Central memory CD8-positive, alpha-beta T cell (primary cell): ENCODE measurements at regions not wholly inside any gene's neighbourhood (a gene's known extent, or its start where the extent isn't known, plus 50 kb on each side); places are given as distances from the start of the nearest gene placed in this dataset.

Experiments used
- ATAC-seq: fragments of 150-1000 bp; cut with Tn5 transposase; replicated peaks from 2 replicates; pipeline ENCODE4 v1.10.0; 2022; ENCODE audit warnings: mild to moderate bottlenecking, moderate FRiP score, moderate number of reproducible peaks; ENCODE audit not compliant: poor library complexity, severe bottlenecking; ENCODE audit errors: extremely low read depth
- DNase-seq, 2 donors: peaks; one replicate each; pipeline ENCODE4 v3.0.0; 2021; ENCODE audit warnings: low spot score in 2 of 2
- H3K27ac Mint-ChIP-seq: one replicate; pipeline ENCODE4 v1.8.0; 2022; ENCODE audit warnings: low read depth, mild to moderate bottlenecking, moderate library complexity, mixed read lengths
- H3K27me3 Mint-ChIP-seq: one replicate; pipeline ENCODE4 v1.8.0; 2022; ENCODE audit warnings: mixed read lengths
- H3K36me3 Mint-ChIP-seq: one replicate; pipeline ENCODE4 v1.8.0; 2022; ENCODE audit warnings: mild to moderate bottlenecking, moderate library complexity, mixed read lengths; ENCODE audit not compliant: insufficient read depth
- H3K4me1 Mint-ChIP-seq: one replicate; pipeline ENCODE4 v1.8.0; 2022; ENCODE audit warnings: mixed read lengths
- H3K4me3 Mint-ChIP-seq: one replicate; pipeline ENCODE4 v1.8.0; 2022; ENCODE audit warnings: mild to moderate bottlenecking, moderate library complexity, mixed read lengths
- H3K9me3 Mint-ChIP-seq: one replicate; pipeline ENCODE4 v1.8.0; 2022; ENCODE audit warnings: mixed read lengths

GRCh38 chr21:28795251-28795650, 197.4 kb downstream of the LTN1 start:
- peaks cover 2% of the 10 kb centered on the region for H3K36me3 Mint-ChIP-seq

DNA sequence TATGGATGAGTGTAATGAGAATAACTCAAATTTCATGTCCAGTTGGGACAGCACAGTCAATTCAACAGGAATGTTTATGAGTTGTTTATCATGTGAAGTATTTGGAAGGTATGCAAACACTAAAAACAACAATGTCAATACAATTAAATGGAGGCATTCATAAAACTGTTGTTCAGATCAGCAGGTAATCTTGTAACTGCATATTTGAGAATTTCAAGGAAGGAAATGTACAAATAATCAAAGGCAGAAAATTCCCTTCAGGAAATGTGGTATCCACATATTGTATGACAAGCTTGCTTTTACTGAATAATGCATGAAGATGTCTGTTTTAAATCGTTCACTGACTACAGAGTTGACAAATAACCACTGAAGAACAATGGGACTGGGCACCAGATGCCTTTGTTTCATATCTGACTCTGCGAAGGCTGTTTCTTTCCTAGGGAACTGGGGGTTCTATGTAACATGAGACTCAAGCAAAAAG, 198.3 kb downstream of the LTN1 start:
- no peak overlapping the region for H3K27ac Mint-ChIP-seq
- no peaks in the 10 kb centered on the region for H3K27me3 Mint-ChIP-seq
- ATAC-seq (no peak), DNase-seq (no peak)
- H3K4me1 Mint-ChIP-seq = peaks cover 37% of the 10 kb centered on the region
- peaks cover under 1% of the 10 kb centered on the region for H3K36me3 Mint-ChIP-seq
- no peaks in the 10 kb centered on the region for H3K9me3 Mint-ChIP-seq
- no peak overlapping the region for H3K4me3 Mint-ChIP-seq

More at GRCh38 chr21:28795251-28795650, 197.4 kb downstream of the LTN1 start:
- DNase-seq = no peak
- peaks cover 34% of the 10 kb centered on the region for H3K4me1 Mint-ChIP-seq
- no peaks in the 10 kb centered on the region for H3K27me3 Mint-ChIP-seq
- H3K4me3 Mint-ChIP-seq = no peak overlapping the region
- no peaks in the 10 kb centered on the region for H3K9me3 Mint-ChIP-seq
- no peak overlapping the region for H3K27ac Mint-ChIP-seq
- ATAC-seq = no peak

DNA sequence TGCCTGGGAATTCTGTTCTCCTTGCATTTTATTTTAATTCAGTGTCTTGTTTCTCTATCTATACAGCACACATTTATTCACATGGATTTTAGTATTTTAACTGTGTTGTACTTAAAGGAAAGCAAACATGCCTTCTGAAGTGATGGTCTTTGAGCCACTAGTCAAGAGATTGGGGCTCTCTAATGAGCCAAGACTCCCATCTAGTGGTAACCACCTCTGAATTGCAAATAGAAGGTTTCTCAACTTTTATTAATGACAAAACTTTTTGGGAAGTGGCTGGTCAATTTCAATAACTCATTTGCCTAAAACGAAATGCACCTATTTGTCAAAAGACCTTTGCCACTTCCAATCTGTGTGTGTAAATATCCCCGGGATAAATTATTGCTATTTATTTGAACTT, 199.6 kb downstream of the LTN1 start:
- DNase-seq (no peak), ATAC-seq (no peak)
- Mint-ChIP-seq H3K27me3 (no peaks in the 10 kb centered on the region), H3K36me3 (no peaks in the 10 kb centered on the region), H3K4me1 (peaks cover 44% of the 10 kb centered on the region), H3K9me3 (no peaks in the 10 kb centered on the region), H3K27ac (no peak overlapping the region), H3K4me3 (no peak overlapping the region)

- ATAC-seq (no peak), DNase-seq (no peak)
- Mint-ChIP-seq H3K4me3 (no peak overlapping the region), H3K27me3 (no peaks in the 10 kb centered on the region), H3K27ac (peak overlapping the region; percentile 60), H3K4me1 (peaks cover 47% of the 10 kb centered on the region), H3K36me3 (no peaks in the 10 kb centered on the region), H3K9me3 (no peaks in the 10 kb centered on the region)
Observed at GRCh38 chr21:28791595-28792282, 200.9 kb downstream of the LTN1 start.

DNA sequence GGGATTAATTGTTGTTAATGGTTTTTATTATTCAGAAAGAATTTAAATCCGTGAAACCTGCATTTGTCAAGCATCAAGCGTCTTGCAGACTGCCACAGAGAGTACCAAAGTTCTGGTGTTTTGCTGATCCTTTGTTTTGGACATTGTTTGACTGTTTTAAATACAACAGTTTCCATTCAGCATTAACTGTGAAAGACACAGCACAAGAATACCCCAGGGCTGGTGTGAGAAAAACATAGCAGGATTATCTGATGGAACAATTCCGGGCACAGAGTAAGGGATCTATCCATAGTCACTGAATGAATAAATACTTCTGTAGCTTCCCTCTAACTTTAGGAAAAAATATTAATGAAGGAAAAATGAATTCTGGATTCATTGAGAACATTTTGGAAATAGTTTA, 202.3 kb downstream of the LTN1 start:
- no peaks in the 10 kb centered on the region for H3K9me3 Mint-ChIP-seq
- no peak overlapping the region for H3K27ac Mint-ChIP-seq
- DNase-seq (no peak), ATAC-seq (no peak)
- no peaks in the 10 kb centered on the region for H3K36me3 Mint-ChIP-seq
- peaks cover 58% of the 10 kb centered on the region for H3K4me1 Mint-ChIP-seq
- H3K27me3 Mint-ChIP-seq = no peaks in the 10 kb centered on the region
- no peak overlapping the region for H3K4me3 Mint-ChIP-seq

DNA sequence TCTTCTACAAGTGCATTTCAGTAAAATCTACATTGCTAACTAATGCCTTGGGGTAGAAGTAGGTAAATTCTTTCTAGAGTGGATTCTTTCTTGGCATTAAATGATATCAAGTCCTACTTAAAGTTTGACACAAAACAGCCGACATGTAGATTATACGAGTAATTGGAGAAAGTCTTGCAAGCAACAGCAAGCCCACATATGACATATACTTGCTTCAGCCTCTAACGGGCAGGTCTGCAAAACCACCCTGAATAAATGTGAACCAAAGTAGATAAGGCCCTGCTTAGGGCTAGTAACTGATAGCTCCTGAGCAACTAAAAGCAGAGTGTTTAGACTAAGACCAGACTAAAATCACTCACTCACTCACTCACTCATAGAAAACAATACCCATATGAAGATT, 203.2 kb downstream of the LTN1 start:
- DNase-seq (no peak), ATAC-seq (no peak)
- Mint-ChIP-seq H3K27me3 (no peaks in the 10 kb centered on the region), H3K27ac (no peak overlapping the region), H3K4me3 (no peak overlapping the region), H3K9me3 (no peaks in the 10 kb centered on the region), H3K36me3 (no peaks in the 10 kb centered on the region), H3K4me1 (peaks cover 60% of the 10 kb centered on the region)

DNA sequence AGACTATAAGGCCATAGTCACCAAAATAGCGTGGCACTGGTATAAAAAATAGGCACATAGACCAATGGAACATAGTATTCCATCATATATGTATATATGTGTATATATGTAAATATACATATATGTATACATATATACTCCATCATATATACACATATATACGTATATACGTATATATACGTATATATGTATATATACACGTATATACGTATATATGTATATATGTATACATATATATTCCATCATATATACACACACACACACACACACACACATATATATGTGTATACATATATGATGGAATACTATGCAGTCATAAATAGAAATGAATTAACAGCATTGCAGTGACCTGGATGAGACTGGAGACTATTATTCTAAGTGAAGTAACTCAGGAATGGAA, 204.6 kb downstream of the LTN1 start:
- Mint-ChIP-seq H3K36me3 (no peaks in the 10 kb centered on the region), H3K4me1 (peaks cover 53% of the 10 kb centered on the region), H3K4me3 (no peak overlapping the region), H3K27ac (no peak overlapping the region), H3K27me3 (no peaks in the 10 kb centered on the region), H3K9me3 (no peaks in the 10 kb centered on the region)
- DNase-seq = no peak
- ATAC-seq = no peak

GRCh38 chr21:28783641-28784185, 209.0 kb downstream of the LTN1 start:
- Mint-ChIP-seq H3K27ac (no peak overlapping the region), H3K9me3 (no peaks in the 10 kb centered on the region), H3K4me3 (no peak overlapping the region), H3K27me3 (no peaks in the 10 kb centered on the region), H3K4me1 (peaks cover 51% of the 10 kb centered on the region), H3K36me3 (no peaks in the 10 kb centered on the region)
- DNase-seq (no peak), ATAC-seq (no peak)

DNA sequence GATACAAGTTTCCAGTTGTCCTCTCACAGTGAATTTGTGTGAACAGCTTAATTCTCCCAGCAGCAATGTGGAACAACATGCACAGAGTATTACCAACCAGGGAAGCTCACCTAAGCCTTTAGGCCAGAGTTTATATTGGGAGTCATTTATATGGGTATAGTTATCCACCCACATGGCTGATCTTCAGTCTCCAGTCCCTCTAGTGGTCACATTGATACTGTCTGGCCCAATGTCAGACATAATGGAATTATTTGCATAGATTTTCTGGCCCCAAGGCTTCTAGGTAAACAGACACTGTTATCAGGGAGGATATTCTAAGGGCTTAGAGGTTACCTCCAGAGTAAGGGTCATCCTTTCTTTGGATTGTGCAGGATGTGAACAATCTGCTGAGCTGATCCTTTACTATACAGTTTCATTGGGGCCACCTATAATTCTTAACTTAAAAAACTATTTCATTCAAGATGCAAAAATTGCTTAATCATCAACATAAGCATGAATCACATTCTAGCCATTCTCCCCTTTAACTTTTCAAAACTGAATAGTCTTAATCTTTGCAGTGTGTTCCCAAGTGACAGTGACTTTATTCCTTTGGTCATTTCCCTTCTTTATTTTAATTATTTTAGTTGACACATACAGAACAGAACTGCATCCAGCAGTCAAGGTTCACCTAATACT, 210.9 kb downstream of the LTN1 start:
- peaks cover 35% of the 10 kb centered on the region for H3K4me1 Mint-ChIP-seq
- H3K4me3 Mint-ChIP-seq = no peak overlapping the region
- no peaks in the 10 kb centered on the region for H3K27me3 Mint-ChIP-seq
- H3K27ac Mint-ChIP-seq = no peak overlapping the region
- ATAC-seq (no peak), DNase-seq (no peak)
- no peaks in the 10 kb centered on the region for H3K36me3 Mint-ChIP-seq
- H3K9me3 Mint-ChIP-seq = no peaks in the 10 kb centered on the region

- H3K4me1 Mint-ChIP-seq = peaks cover 39% of the 10 kb centered on the region
- no peaks in the 10 kb centered on the region for H3K36me3 Mint-ChIP-seq
- no peaks in the 10 kb centered on the region for H3K9me3 Mint-ChIP-seq
- H3K27ac Mint-ChIP-seq = no peak overlapping the region
- ATAC-seq = no peak
- no peak for DNase-seq
- no peak overlapping the region for H3K4me3 Mint-ChIP-seq
- no peaks in the 10 kb centered on the region for H3K27me3 Mint-ChIP-seq
Observed at GRCh38 chr21:28779914-28780313, 212.8 kb downstream of the LTN1 start.

DNA sequence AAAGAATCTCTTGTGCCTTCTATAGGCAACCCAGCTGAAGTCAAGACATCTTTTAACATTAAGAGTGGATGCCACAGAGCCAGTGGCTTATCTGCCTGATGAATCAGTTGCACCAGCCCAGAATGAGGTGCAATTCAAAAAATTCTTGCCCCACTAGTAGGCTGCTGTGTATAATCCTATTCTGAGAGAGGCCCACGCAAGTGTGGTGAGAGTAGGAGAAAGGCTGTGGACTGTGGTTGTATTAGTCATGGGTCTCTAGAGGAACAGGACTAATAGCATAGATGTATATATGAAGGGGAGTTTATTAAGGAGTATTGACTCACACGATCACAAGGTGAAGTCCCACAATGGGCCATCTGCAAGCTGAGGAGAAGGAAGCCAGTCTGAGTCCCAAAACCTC, 216.4 kb downstream of the LTN1 start:
- Mint-ChIP-seq H3K27ac (no peak overlapping the region), H3K36me3 (no peaks in the 10 kb centered on the region), H3K4me1 (peaks cover 43% of the 10 kb centered on the region), H3K27me3 (no peaks in the 10 kb centered on the region), H3K9me3 (no peaks in the 10 kb centered on the region), H3K4me3 (no peak overlapping the region)
- DNase-seq (no peak), ATAC-seq (no peak)

- H3K27ac Mint-ChIP-seq = no peak overlapping the region
- H3K4me1 Mint-ChIP-seq = peaks cover 43% of the 10 kb centered on the region
- H3K36me3 Mint-ChIP-seq = peaks cover under 1% of the 10 kb centered on the region
- H3K4me3 Mint-ChIP-seq = no peak overlapping the region
- no peaks in the 10 kb centered on the region for H3K27me3 Mint-ChIP-seq
- ATAC-seq (no peak), DNase-seq (no peak)
- H3K9me3 Mint-ChIP-seq = no peaks in the 10 kb centered on the region
Observed at GRCh38 chr21:28775071-28775470, 217.6 kb downstream of the LTN1 start.

DNA sequence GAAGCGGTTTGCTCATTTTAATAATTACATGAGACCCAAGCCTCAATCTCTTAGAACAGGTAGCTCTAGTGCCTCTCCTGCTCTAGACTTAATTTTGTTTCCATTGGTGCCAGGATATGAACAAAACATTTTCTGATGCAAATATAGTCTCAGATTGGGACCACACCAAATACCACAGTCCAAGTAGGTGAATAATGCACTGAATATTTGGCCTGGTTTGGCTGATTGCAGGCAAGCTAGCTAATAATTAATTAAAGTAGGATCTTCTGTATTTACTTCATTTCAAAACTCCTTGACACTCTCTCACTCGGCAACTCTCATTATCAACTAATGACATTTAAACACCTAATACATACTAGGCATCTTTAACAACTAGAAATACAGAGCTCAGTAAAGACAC, 219.6 kb downstream of the LTN1 start:
- Mint-ChIP-seq H3K27ac (no peak overlapping the region), H3K27me3 (no peaks in the 10 kb centered on the region), H3K36me3 (peaks cover 2% of the 10 kb centered on the region), H3K4me3 (no peak overlapping the region), H3K4me1 (peaks cover 38% of the 10 kb centered on the region), H3K9me3 (no peaks in the 10 kb centered on the region)
- DNase-seq (no peak), ATAC-seq (no peak)
